Breast epithelium (tissue), 4 donors: ENCODE measurements at regions not wholly inside any gene's neighbourhood (a gene's known extent, or its start where the extent isn't known, plus 50 kb on each side); places are given as distances from the start of the nearest gene placed in this dataset.

ENCODE experiments used
- DNase-seq, 2 donors: peaks; one replicate each; pipeline ENCODE4 v3.0.0-alpha.2; 2019; ENCODE audit warnings: low spot score in 2 of 2
- H3K27ac ChIP-seq, 2 donors: fragments of 200-600 bp; sonication (generic) in 1 of 2; one replicate each; pipeline ENCODE4 v1.5.1; 2016 to 2019; ENCODE audit warnings: mild to moderate bottlenecking in 1 of 2
- H3K27me3 ChIP-seq, 2 donors: fragments of 200-600 bp; sonication (generic) in 1 of 2; one replicate each; pipeline versions ENCODE4 v1.5.1 to v1.6.0; 2017 to 2019; ENCODE audit warnings: control low read depth in 1 of 2, mild to moderate bottlenecking in 1 of 2
- H3K36me3 ChIP-seq: fragments of 200-600 bp; one replicate; pipeline ENCODE4 v1.5.1; 2019
- H3K4me1 ChIP-seq, 2 donors: fragments of 200-600 bp; sonication (generic); one replicate each; pipeline ENCODE4 v1.5.1; 2016 to 2019; ENCODE audit warnings: control low read depth in 1 of 2
- H3K4me3 ChIP-seq, 3 donors: fragments of 200-600 bp; sonication (generic); 1 replicate in 2 of 3; 2 replicates in 1 of 3; pipeline ENCODE4 v1.5.1; 2016 to 2019; ENCODE audit warnings: mild to moderate bottlenecking in 3 of 3, moderate library complexity in 2 of 3
- H3K9me3 ChIP-seq, 2 donors: fragments of 200-600 bp; sonication (generic) in 1 of 2; one replicate each; pipeline ENCODE4 v1.5.1; 2016 to 2019; ENCODE audit warnings: control low read depth in 1 of 2
- POLR2A ChIP-seq: fragments of 450-650 bp; IDR thresholded peaks from one replicate; pipeline ENCODE4 v1.6.1; 2016; ENCODE audit warnings: antibody characterized with exemption, mild to moderate bottlenecking, moderate library complexity
- POLR2AphosphoS5 ChIP-seq, 3 donors: sonication (generic); formaldehyde crosslinking; IDR thresholded peaks; one replicate each; pipeline ENCODE4 v1.6.1; 2017; ENCODE audit warnings: antibody characterized with exemption in 3 of 3
- intact Hi-C: fragments of 100-400 bp; cut with DNase I; formaldehyde crosslinking; loops from one replicate; pipeline ENCODE4 v1.15.1; 2023; ENCODE audit warnings: low total_unique reads
- TF ChIP-seq, protein P1 (sequence below), 3 donors: fragments of 450-650 bp; IDR thresholded peaks; one replicate each; pipeline ENCODE4 v1.5.1; 2016 to 2017; ENCODE audit warnings: antibody characterized with exemption in 3 of 3, mild to moderate bottlenecking in 3 of 3, moderate library complexity in 3 of 3

DNA sequence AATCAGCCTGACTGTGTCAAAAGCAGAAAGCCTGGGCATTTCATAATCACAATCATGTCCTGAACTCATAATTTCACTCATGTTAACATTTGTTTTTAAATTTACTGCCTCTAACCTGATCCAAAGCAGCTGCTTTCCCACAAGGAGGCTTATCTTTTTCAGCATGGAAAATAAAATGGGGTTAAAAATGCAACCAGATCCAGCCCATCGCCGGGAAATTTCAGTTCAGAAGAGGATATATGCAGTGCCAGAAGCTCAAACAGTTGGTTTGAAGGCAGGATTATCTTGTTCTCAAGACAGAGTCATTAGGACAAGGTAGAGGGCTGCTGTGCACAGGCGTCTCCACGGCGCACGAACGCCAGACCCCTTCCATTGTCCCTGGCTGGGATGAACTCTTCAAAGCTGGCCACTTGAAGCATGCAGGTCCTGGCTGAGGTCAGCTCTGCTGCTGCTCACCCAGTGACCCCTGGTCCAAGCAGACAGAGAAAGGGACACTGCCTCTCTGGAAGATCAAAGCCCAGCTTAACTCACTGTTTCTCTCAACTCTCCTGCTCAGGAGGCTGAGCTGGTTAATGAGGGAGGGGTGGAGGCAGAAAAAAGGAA is 191.1 kb upstream of the HEY2 start:
- Histone ChIP-seq H3K9me3 (no peaks in the 10 kb centered on the region), H3K27me3 (no peaks in the 10 kb centered on the region), H3K36me3 (no peaks in the 10 kb centered on the region), H3K4me3 (no peak overlapping the region), H3K4me1 (no peaks in the 10 kb centered on the region), H3K27ac (no peak overlapping the region)
- no peak for DNase-seq
- intact Hi-C loops = no loop called here
- no peak for TF ChIP-seq POLR2AphosphoS5 (IDR thresholded peaks at IDR 0.05)
- TF ChIP-seq, protein P1, sequence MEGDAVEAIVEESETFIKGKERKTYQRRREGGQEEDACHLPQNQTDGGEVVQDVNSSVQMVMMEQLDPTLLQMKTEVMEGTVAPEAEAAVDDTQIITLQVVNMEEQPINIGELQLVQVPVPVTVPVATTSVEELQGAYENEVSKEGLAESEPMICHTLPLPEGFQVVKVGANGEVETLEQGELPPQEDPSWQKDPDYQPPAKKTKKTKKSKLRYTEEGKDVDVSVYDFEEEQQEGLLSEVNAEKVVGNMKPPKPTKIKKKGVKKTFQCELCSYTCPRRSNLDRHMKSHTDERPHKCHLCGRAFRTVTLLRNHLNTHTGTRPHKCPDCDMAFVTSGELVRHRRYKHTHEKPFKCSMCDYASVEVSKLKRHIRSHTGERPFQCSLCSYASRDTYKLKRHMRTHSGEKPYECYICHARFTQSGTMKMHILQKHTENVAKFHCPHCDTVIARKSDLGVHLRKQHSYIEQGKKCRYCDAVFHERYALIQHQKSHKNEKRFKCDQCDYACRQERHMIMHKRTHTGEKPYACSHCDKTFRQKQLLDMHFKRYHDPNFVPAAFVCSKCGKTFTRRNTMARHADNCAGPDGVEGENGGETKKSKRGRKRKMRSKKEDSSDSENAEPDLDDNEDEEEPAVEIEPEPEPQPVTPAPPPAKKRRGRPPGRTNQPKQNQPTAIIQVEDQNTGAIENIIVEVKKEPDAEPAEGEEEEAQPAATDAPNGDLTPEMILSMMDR (IDR thresholded peaks at IDR 0.05) = no peak
- no peak for TF ChIP-seq POLR2A

DNA sequence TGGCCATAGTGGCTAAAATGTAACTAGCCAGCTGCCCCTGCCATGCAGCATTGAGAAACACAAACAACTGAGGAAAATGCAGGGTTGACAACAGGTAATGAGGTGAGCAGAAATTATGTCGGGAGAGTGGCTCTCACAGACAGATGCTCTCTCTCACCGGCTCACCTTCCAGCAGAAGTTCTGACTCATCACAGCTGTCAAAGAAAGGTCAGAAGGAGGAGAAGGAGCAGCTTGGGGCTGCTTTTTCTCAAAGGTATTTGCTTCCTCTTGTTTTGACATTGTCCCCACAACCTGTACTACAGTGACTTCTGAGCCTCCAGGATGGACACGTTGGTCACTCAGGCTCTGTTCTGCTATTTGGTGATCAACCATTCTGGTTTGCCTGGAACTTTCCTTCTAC is 190.5 kb upstream of the HEY2 start:
- intact Hi-C loops = no loop called here
- TF ChIP-seq, protein P1 (IDR thresholded peaks at IDR 0.05) = no peak
- TF ChIP-seq POLR2AphosphoS5 (IDR thresholded peaks at IDR 0.05) (no peak), POLR2A (no peak)
- Histone ChIP-seq H3K27ac (no peak overlapping the region), H3K36me3 (no peaks in the 10 kb centered on the region), H3K9me3 (no peaks in the 10 kb centered on the region), H3K4me1 (no peaks in the 10 kb centered on the region), H3K4me3 (no peak overlapping the region), H3K27me3 (no peaks in the 10 kb centered on the region)
- no peak for DNase-seq

DNA sequence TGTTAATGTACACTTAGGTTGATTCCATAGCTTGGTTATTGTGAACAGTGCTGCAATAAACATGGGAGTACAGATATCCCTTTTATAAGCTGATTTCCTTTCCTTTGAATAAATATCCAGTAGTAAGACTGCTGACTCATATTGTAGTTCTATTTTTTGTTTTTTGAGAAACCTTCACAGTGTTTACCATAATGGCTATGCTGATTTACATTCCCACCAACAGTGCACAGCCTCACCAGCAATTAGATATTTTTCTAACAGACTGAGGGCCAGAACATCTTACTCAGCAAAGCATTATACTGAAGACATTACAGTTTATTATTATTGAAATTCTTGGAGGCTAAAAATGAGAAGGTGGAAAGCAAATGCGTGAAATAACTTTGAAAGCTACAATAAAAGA is 187.3 kb upstream of the HEY2 start:
- TF ChIP-seq, protein P1 (IDR thresholded peaks at IDR 0.05) = no peak
- TF ChIP-seq POLR2A (no peak), POLR2AphosphoS5 (IDR thresholded peaks at IDR 0.05) (no peak)
- intact Hi-C loops = no loop called here
- Histone ChIP-seq H3K27me3 (no peaks in the 10 kb centered on the region), H3K9me3 (no peaks in the 10 kb centered on the region), H3K27ac (no peak overlapping the region), H3K4me3 (no peak overlapping the region), H3K4me1 (no peaks in the 10 kb centered on the region), H3K36me3 (no peaks in the 10 kb centered on the region)
- DNase-seq = no peak

DNA sequence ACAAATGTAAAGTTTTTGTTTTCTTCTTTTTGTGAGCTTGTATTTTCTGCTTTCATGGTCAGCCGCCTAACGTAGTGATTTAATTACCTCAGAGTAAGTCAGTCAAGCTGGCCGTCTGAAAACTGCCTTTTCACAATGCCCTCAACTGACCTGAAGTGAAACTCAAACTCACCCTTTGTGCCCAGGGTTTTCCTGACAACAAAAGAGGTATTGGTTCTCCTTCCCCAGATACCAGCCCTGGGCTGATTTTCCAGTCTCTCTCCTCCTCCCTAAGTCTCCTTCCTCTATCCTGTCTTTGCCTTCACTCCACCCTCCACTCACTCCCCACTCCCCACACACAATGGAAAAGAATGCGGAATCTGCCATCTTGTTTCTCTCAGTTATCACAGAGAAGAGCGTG is 184.5 kb upstream of the HEY2 start:
- H3K36me3 ChIP-seq = no peaks in the 10 kb centered on the region
- H3K4me3 ChIP-seq = no peak overlapping the region
- TF ChIP-seq, protein P1 (IDR thresholded peaks at IDR 0.05) = no peak
- no peak for TF ChIP-seq POLR2A
- no peak for TF ChIP-seq POLR2AphosphoS5 (IDR thresholded peaks at IDR 0.05)
- H3K9me3 ChIP-seq = no peaks in the 10 kb centered on the region
- intact Hi-C loops = no loop called here
- no peak overlapping the region for H3K27ac ChIP-seq
- H3K27me3 ChIP-seq = no peaks in the 10 kb centered on the region
- H3K4me1 ChIP-seq = no peaks in the 10 kb centered on the region
- DNase-seq = no peak

DNA sequence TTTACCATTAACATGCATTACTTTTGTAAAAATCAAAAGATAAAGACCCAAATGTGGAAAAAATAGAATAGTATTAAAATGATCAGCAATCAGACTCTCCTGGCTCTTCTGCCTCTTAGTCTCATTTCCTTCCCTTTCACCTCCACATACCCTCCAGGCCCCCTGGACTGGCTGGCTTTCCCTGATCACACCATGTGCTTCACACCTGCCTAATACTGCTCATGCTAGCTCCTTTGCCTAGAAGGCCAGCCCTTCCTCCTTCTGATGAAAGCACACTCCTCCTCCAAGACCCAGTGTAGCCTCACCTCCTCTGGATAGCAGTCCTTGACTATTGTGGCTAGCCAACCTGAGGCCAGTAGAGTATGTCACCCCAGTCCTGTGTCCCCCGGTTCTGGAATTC is 182.0 kb upstream of the HEY2 start:
- no peak overlapping the region for H3K4me3 ChIP-seq
- TF ChIP-seq, protein P1 (IDR thresholded peaks at IDR 0.05) = no peak
- TF ChIP-seq POLR2A (no peak), POLR2AphosphoS5 (IDR thresholded peaks at IDR 0.05) (no peak)
- intact Hi-C loops = no loop called here
- H3K4me1 ChIP-seq = no peaks in the 10 kb centered on the region
- no peak for DNase-seq
- H3K9me3 ChIP-seq = no peaks in the 10 kb centered on the region
- H3K27ac ChIP-seq = no peak overlapping the region
- H3K27me3 ChIP-seq = no peaks in the 10 kb centered on the region
- no peaks in the 10 kb centered on the region for H3K36me3 ChIP-seq
